SU-DHL-6 (cell line): ENCODE measurements at regions not wholly inside any gene's neighbourhood (a gene's known extent, or its start where the extent isn't known, plus 50 kb on each side); places are given as distances from the start of the nearest gene placed in this dataset.

ENCODE experiments used
- H2AFZ ChIP-seq: fragments of 200-600 bp; sonication (generic); 2 replicates; pipeline ENCODE4 v1.6.1; 2014; ENCODE audit warnings: low read depth, mild to moderate bottlenecking, moderate library complexity, mixed read lengths, antibody characterized with exemption, low read length; ENCODE audit not compliant: severe bottlenecking
- H3F3A ChIP-seq: fragments of 200-600 bp; shearing (Covaris generic); 2 replicates; pipeline ENCODE4 v1.6.0; 2016; ENCODE audit warnings: antibody characterized with exemption, mild to moderate bottlenecking; ENCODE audit not compliant: insufficient read depth
- H3K27ac ChIP-seq: fragments of 200-600 bp; sonication (generic); 2 replicates; pipeline ENCODE4 v1.5.1; 2016; ENCODE audit warnings: low read depth, mild to moderate bottlenecking, low read length, moderate library complexity, mixed read lengths
- H3K27me3 ChIP-seq: fragments of 200-600 bp; sonication (generic), shearing (Covaris generic); 2 replicates; pipeline ENCODE4 v1.6.0; 2014; ENCODE audit warnings: mild to moderate bottlenecking, low read length
- H3K36me3 ChIP-seq: fragments of 200-600 bp; sonication (generic); 2 replicates; pipeline ENCODE4 v1.6.1; 2014; ENCODE audit warnings: mild to moderate bottlenecking, low read length, mixed read lengths
- H3K4me2 ChIP-seq: fragments of 300-600, 200-600 bp; shearing (Covaris generic), sonication (generic); 2 replicates; pipeline ENCODE4 v1.6.0; 2014; ENCODE audit warnings: low read length, low read depth, mild to moderate bottlenecking; ENCODE audit not compliant: poor library complexity, severe bottlenecking
- H3K4me3 ChIP-seq: fragments of 200-600 bp; sonication (generic); 2 replicates; pipeline ENCODE4 v1.5.1; 2014; ENCODE audit warnings: antibody characterized with exemption, low read length, mild to moderate bottlenecking, mixed read lengths; ENCODE audit not compliant: insufficient read depth, poor library complexity, severe bottlenecking
- H3K79me2 ChIP-seq: fragments of 200-600 bp; sonication (generic); 2 replicates; pipeline ENCODE4 v1.6.1; 2014; ENCODE audit warnings: mild to moderate bottlenecking, low read length, moderate library complexity; ENCODE audit not compliant: insufficient read depth
- H3K9ac ChIP-seq: fragments of 200-600 bp; sonication (generic); 2 replicates; pipeline ENCODE4 v1.7.0; 2014; ENCODE audit warnings: mild to moderate bottlenecking, low read length
- H3K9me2 ChIP-seq: fragments of 200-600 bp; sonication (generic); replicated peaks from 2 replicates; pipeline ENCODE4 v1.6.1; 2014; ENCODE audit warnings: low read length; ENCODE audit not compliant: insufficient read depth
- H3K9me3 ChIP-seq: fragments of 200-600 bp; sonication (generic); 2 replicates; pipeline ENCODE4 v1.6.1; 2014; ENCODE audit warnings: low read length, mixed read lengths; ENCODE audit not compliant: insufficient read depth
- H4K20me1 ChIP-seq: fragments of 200-600 bp; sonication (generic); 2 replicates; pipeline ENCODE4 v1.6.1; 2014; ENCODE audit warnings: low read depth, mild to moderate bottlenecking, antibody characterized with exemption, low read length, moderate library complexity, mixed read lengths
- EZH2phosphoT487 ChIP-seq: fragments of 200-600 bp; sonication (generic), shearing (Covaris generic); conservative IDR thresholded peaks from 2 replicates; pipeline ENCODE4 v1.6.1; 2018; ENCODE audit warnings: mild to moderate bottlenecking, antibody characterized with exemption, low read length, moderate library complexity, mixed read lengths
- TF ChIP-seq, protein P1 (sequence below): fragments of 200-600 bp; sonication (generic); IDR thresholded peaks from one replicate; pipeline ENCODE4 v1.5.1; 2017; ENCODE audit warnings: antibody characterized with exemption, mild to moderate bottlenecking, low read length, moderate library complexity; ENCODE audit not compliant: insufficient read depth, poor library complexity, severe bottlenecking

DNA sequence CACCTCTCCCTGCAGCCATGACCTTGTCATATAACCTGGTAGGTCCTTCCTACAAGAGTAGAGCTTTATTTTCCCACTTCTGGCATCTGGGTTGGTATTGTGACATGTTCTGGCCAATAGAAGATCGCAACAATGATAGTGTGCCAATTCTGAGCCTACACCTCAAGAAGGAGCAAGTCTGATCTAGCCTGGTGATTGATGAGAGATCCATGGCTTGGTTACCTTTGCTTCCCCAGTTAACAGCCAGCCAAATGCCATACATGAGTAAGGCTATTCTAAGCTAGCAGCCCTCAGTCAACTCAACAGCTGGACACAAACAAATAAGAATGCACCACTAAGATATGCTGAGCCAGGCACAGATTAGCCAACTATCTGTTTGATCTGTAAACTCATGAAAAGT lies 226.7 kb downstream of the LMO4 start:
- no peaks in the 10 kb centered on the region for H4K20me1 ChIP-seq
- H3K27me3 ChIP-seq: no peaks in the 10 kb centered on the region
- no peak overlapping the region for H3K4me2 ChIP-seq
- TF ChIP-seq EZH2phosphoT487: no peak
- TF ChIP-seq, protein P1, sequence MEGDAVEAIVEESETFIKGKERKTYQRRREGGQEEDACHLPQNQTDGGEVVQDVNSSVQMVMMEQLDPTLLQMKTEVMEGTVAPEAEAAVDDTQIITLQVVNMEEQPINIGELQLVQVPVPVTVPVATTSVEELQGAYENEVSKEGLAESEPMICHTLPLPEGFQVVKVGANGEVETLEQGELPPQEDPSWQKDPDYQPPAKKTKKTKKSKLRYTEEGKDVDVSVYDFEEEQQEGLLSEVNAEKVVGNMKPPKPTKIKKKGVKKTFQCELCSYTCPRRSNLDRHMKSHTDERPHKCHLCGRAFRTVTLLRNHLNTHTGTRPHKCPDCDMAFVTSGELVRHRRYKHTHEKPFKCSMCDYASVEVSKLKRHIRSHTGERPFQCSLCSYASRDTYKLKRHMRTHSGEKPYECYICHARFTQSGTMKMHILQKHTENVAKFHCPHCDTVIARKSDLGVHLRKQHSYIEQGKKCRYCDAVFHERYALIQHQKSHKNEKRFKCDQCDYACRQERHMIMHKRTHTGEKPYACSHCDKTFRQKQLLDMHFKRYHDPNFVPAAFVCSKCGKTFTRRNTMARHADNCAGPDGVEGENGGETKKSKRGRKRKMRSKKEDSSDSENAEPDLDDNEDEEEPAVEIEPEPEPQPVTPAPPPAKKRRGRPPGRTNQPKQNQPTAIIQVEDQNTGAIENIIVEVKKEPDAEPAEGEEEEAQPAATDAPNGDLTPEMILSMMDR: no peak
- H3K27ac ChIP-seq: no peak overlapping the region
- H3K9ac ChIP-seq: no peak overlapping the region
- H3F3A ChIP-seq: no peaks in the 10 kb centered on the region
- H3K4me3 ChIP-seq: no peak overlapping the region
- H3K9me3 ChIP-seq: no peaks in the 10 kb centered on the region
- no peaks in the 10 kb centered on the region for H3K36me3 ChIP-seq
- H2AFZ ChIP-seq: no peak overlapping the region
- H3K9me2 ChIP-seq: no peaks in the 10 kb centered on the region
- no peaks in the 10 kb centered on the region for H3K79me2 ChIP-seq

GRCh38 chr1:87556326-87556725 lies 227.6 kb downstream of the LMO4 start:
- no peaks in the 10 kb centered on the region for H3K9me2 ChIP-seq
- no peaks in the 10 kb centered on the region for H3F3A ChIP-seq
- no peaks in the 10 kb centered on the region for H4K20me1 ChIP-seq
- H3K9me3 ChIP-seq: no peaks in the 10 kb centered on the region
- H3K27ac ChIP-seq: no peak overlapping the region
- H3K36me3 ChIP-seq: no peaks in the 10 kb centered on the region
- H3K4me2 ChIP-seq: no peak overlapping the region
- H3K27me3 ChIP-seq: no peaks in the 10 kb centered on the region
- TF ChIP-seq, protein P1: no peak
- no peak for TF ChIP-seq EZH2phosphoT487
- H3K79me2 ChIP-seq: no peaks in the 10 kb centered on the region
- H3K9ac ChIP-seq: no peak overlapping the region
- no peak overlapping the region for H3K4me3 ChIP-seq
- no peak overlapping the region for H2AFZ ChIP-seq

GRCh38 chr1:87558921-87559320 lies 230.2 kb downstream of the LMO4 start:
- Histone ChIP-seq H3K27ac (no peak overlapping the region), H3K9ac (no peak overlapping the region), H3K27me3 (no peaks in the 10 kb centered on the region), H3K4me2 (no peak overlapping the region), H3K9me3 (no peaks in the 10 kb centered on the region), H2AFZ (no peak overlapping the region), H3K4me3 (no peak overlapping the region), H4K20me1 (no peaks in the 10 kb centered on the region), H3K9me2 (no peaks in the 10 kb centered on the region), H3K36me3 (no peaks in the 10 kb centered on the region), H3K79me2 (no peaks in the 10 kb centered on the region), H3F3A (no peaks in the 10 kb centered on the region)
- TF ChIP-seq, protein P1: no peak
- TF ChIP-seq EZH2phosphoT487: no peak
